Right renal cortex interstitium (tissue), 3 donors: ENCODE measurements at regions not wholly inside any gene's neighbourhood (a gene's known extent, or its start where the extent isn't known, plus 50 kb on each side); places are given as distances from the start of the nearest gene placed in this dataset.

ENCODE experiments used
- DNase-seq, 3 donors: peaks; one replicate each; pipeline ENCODE4 v3.0.0-alpha.2; 2013; ENCODE audit warnings: low read depth in 3 of 3, low spot score in 2 of 3

GRCh38 chr13:31049833-31050232 lies 111.9 kb downstream of the HSPH1 start:
- no peak for DNase-seq

GRCh38 chr13:31049083-31049482 lies 112.6 kb downstream of the HSPH1 start:
- DNase-seq: no peak

GRCh38 chr13:31048521-31048920 lies 113.2 kb downstream of the HSPH1 start:
- no peak for DNase-seq

GRCh38 chr13:31046711-31047279 lies 114.3 kb downstream of the TEX26 start:
- peak; percentile 51 to 67 (median 62) for DNase-seq

- DNase-seq: no peak
Observed at GRCh38 chr13:31045286-31046081, 113.0 kb downstream of the TEX26 start.

GRCh38 chr13:31044364-31045285 lies 112.2 kb downstream of the TEX26 start:
- DNase-seq: peak; percentile 60 to 62 (median 61)

- DNase-seq: no peak
Observed at GRCh38 chr13:31043957-31044356, 111.5 kb downstream of the TEX26 start.

- DNase-seq: no peak
Observed at GRCh38 chr13:31042481-31043165, 110.2 kb downstream of the TEX26 start.

GRCh38 chr13:31042049-31042448 lies 109.6 kb downstream of the TEX26 start:
- no peak for DNase-seq

GRCh38 chr13:31038834-31039552 lies 106.5 kb downstream of the TEX26 start:
- DNase-seq: no peak

- DNase-seq: no peak
Observed at GRCh38 chr13:31037874-31038500, 105.5 kb downstream of the TEX26 start.

GRCh38 chr13:31036731-31037695 lies 104.6 kb downstream of the TEX26 start:
- DNase-seq: no peak

- DNase-seq: no peak
Observed at GRCh38 chr13:31035185-31035965, 102.9 kb downstream of the TEX26 start.

GRCh38 chr13:31032528-31033113 lies 100.2 kb downstream of the TEX26 start:
- no peak for DNase-seq

GRCh38 chr13:31031482-31031881 lies 99.0 kb downstream of the TEX26 start:
- no peak for DNase-seq

- DNase-seq: no peak
Observed at GRCh38 chr13:31029102-31029501, 96.6 kb downstream of the TEX26 start.

GRCh38 chr13:31027136-31027535 lies 94.7 kb downstream of the TEX26 start:
- DNase-seq: no peak
